PC-3 (cell line): ENCODE measurements at regions not wholly inside any gene's neighbourhood (a gene's known extent, or its start where the extent isn't known, plus 50 kb on each side); places are given as distances from the start of the nearest gene placed in this dataset.

Experiments used
- ATAC-seq: fragments of 200-7000 bp; cut with Tn5 transposase; 2 replicates; pipeline ENCODE4 v1.9.1; 2020; ENCODE audit warnings: mild to moderate bottlenecking, moderate library complexity
- BruUV-seq: library from RNA; stranded (reverse); fragments of 400-500 nt; replicated peaks from 2 replicates; lab custom pipeline; 2021; lab: Mats Ljungman, UMichigan
- CTCF ChIA-PET: fragments of 300-600 bp; sonication (Branson Sonifier 250); formaldehyde crosslinking; loops from one replicate; lab custom pipeline; 2022; ENCODE audit warnings: antibody characterized with exemption; lab: Charles Lee
- POLR2A ChIA-PET: fragments of 300-600 bp; sonication (Branson Sonifier 250); formaldehyde crosslinking; loops from one replicate; lab custom pipeline; 2022; ENCODE audit warnings: antibody characterized with exemption; ENCODE audit not compliant: unreplicated experiment; lab: Charles Lee
- DNase-seq: peaks from one replicate; pipeline ENCODE4 v3.0.0-alpha.2; 2015
- H2AFZ ChIP-seq: fragments of 300-600 bp; sonication (generic); 2 replicates; pipeline ENCODE4 v1.6.0; 2016; ENCODE audit warnings: antibody characterized with exemption, low read length
- H3F3A ChIP-seq: fragments of 300-600 bp; sonication (generic); one replicate; pipeline ENCODE4 v1.6.0; 2017; ENCODE audit warnings: antibody characterized with exemption, low read length, control low read depth, mild to moderate bottlenecking; ENCODE audit not compliant: unreplicated experiment
- H3K27ac ChIP-seq: fragments of 300-600 bp; sonication (generic); 2 replicates; pipeline ENCODE4 v1.5.1; 2016; ENCODE audit warnings: mild to moderate bottlenecking, low read length
- H3K27me3 ChIP-seq: fragments of 300-600 bp; sonication (generic); 2 replicates; pipeline ENCODE4 v1.6.1; 2016; ENCODE audit warnings: low read length, mixed read lengths
- H3K36me3 ChIP-seq: fragments of 300-600 bp; sonication (generic); 2 replicates; pipeline ENCODE4 v1.6.1; 2016; ENCODE audit warnings: low read depth, mixed run types, low read length, mixed read lengths
- H3K4me1 ChIP-seq: fragments of 300-600 bp; sonication (generic); 2 replicates; pipeline ENCODE4 v1.5.1; 2016; ENCODE audit warnings: low read length; ENCODE audit not compliant: insufficient read depth
- H3K4me2 ChIP-seq: fragments of 300-600 bp; sonication (generic); 2 replicates; pipeline ENCODE4 v1.6.0; 2016; ENCODE audit warnings: low read length
- H3K4me3 ChIP-seq: fragments of 300-600 bp; sonication (generic); 2 replicates; pipeline ENCODE4 v1.5.1; 2016; ENCODE audit warnings: mild to moderate bottlenecking, low read length, mixed read lengths
- H3K79me2 ChIP-seq: fragments of 300-600 bp; sonication (generic); 2 replicates; pipeline ENCODE4 v1.6.1; 2017; ENCODE audit warnings: low read length, mixed read lengths
- H3K9ac ChIP-seq: fragments of 300-600 bp; sonication (generic); 2 replicates; pipeline ENCODE4 v1.6.0; 2016; ENCODE audit warnings: mild to moderate bottlenecking, low read length
- H3K9me2 ChIP-seq: fragments of 300-600 bp; sonication (generic); replicated peaks from 2 replicates; pipeline ENCODE4 v1.6.1; 2016; ENCODE audit warnings: mixed run types, low read length, mixed read lengths
- H3K9me3 ChIP-seq: fragments of 300-600 bp; sonication (generic); 2 replicates; pipeline ENCODE4 v1.6.1; 2016; ENCODE audit warnings: low read length, mixed read lengths
- H4K20me1 ChIP-seq: fragments of 300-600 bp; sonication (generic); 2 replicates; pipeline ENCODE4 v1.6.1; 2016; ENCODE audit warnings: low read length, mixed read lengths
- EZH2 ChIP-seq: fragments of 300-600 bp; sonication (generic); IDR thresholded peaks from one replicate; pipeline ENCODE4 v1.6.1; 2017; ENCODE audit warnings: antibody characterized with exemption, mild to moderate bottlenecking, low read length; ENCODE audit not compliant: unreplicated experiment
- EZH2phosphoT487 ChIP-seq: fragments of 300-600 bp; sonication (generic); IDR thresholded peaks from 2 replicates; pipeline ENCODE4 v1.6.1; 2018; ENCODE audit warnings: mild to moderate bottlenecking, antibody characterized with exemption, low read length, borderline replicate concordance
- intact Hi-C: fragments of 100-400 bp; cut with micrococcal nuclease; formaldehyde crosslinking; loops from 2 replicates; pipeline ENCODE4 v1.9.0; 2023
- TF ChIP-seq, protein P1 (sequence below): fragments of 300-600 bp; sonication (generic); conservative IDR thresholded peaks from 2 replicates; pipeline ENCODE4 v1.5.1; 2017; ENCODE audit warnings: antibody characterized with exemption, low read depth, mild to moderate bottlenecking, low read length

DNA sequence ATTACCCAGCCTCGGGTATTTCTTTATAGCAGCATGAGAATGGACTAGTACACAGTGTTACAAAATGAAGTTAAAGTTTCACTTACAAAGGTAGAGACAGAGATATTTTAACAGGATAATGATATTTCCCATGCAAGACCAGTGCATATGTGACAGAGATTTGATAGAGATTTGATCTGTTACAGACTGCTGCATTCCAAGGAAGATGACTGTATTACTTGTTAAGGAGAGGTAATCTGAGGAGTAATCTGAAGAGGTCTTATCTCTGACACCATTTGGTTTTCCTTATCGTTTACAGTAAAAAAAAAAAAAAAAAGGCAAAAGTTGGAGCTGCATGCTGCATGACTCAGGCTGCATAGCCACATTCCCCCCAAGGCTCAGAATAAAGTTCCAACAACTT, 289.6 kb downstream of the POM121L12 start:
- H3K36me3 ChIP-seq = no peaks in the 10 kb centered on the region
- no peak overlapping the region for H3K9ac ChIP-seq
- ChIA-PET POLR2A (no interaction called here), CTCF (no interaction called here)
- H3K9me2 ChIP-seq = no peaks in the 10 kb centered on the region
- H3K79me2 ChIP-seq = no peaks in the 10 kb centered on the region
- BruUV-seq = no TSS peak
- no peaks in the 10 kb centered on the region for H4K20me1 ChIP-seq
- H3K4me3 ChIP-seq = no peak overlapping the region
- no peak overlapping the region for H2AFZ ChIP-seq
- no peaks in the 10 kb centered on the region for H3K4me1 ChIP-seq
- no peaks in the 10 kb centered on the region for H3K9me3 ChIP-seq
- no peak overlapping the region for H3K4me2 ChIP-seq
- intact Hi-C loops = no loop called here
- no peaks in the 10 kb centered on the region for H3F3A ChIP-seq
- no peak for TF ChIP-seq EZH2phosphoT487
- no peak for TF ChIP-seq EZH2
- TF ChIP-seq, protein P1, sequence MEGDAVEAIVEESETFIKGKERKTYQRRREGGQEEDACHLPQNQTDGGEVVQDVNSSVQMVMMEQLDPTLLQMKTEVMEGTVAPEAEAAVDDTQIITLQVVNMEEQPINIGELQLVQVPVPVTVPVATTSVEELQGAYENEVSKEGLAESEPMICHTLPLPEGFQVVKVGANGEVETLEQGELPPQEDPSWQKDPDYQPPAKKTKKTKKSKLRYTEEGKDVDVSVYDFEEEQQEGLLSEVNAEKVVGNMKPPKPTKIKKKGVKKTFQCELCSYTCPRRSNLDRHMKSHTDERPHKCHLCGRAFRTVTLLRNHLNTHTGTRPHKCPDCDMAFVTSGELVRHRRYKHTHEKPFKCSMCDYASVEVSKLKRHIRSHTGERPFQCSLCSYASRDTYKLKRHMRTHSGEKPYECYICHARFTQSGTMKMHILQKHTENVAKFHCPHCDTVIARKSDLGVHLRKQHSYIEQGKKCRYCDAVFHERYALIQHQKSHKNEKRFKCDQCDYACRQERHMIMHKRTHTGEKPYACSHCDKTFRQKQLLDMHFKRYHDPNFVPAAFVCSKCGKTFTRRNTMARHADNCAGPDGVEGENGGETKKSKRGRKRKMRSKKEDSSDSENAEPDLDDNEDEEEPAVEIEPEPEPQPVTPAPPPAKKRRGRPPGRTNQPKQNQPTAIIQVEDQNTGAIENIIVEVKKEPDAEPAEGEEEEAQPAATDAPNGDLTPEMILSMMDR = no peak
- H3K27ac ChIP-seq = no peak overlapping the region
- H3K27me3 ChIP-seq = no peaks in the 10 kb centered on the region
- ATAC-seq = no peak
- DNase-seq = no peak

DNA sequence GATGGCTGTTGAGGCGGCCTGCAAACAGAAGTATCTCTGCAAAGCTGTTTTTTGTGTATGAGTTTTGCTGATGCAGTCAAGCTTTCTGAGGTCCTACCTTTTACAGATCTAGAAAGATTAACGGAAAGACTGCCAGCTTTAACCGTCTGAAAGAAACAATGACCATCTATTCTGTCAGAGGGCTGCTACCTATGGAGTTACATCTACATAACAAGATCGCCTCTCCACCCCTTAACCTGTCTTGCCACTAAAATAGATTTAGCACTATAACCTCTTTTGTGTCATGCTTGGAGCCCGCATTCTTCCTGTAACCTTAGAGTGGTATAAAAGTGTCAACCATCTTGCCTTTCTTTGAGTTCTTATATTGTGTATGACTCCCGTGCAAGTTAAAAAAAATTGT, 291.2 kb downstream of the POM121L12 start:
- no peak overlapping the region for H3K9ac ChIP-seq
- no peaks in the 10 kb centered on the region for H3K36me3 ChIP-seq
- CTCF ChIA-PET = no interaction called here
- POLR2A ChIA-PET = no interaction called here
- no peaks in the 10 kb centered on the region for H3K79me2 ChIP-seq
- no TSS peak for BruUV-seq
- ATAC-seq (no peak), DNase-seq (no peak)
- no peak overlapping the region for H2AFZ ChIP-seq
- 0 out of 2 replicates have a peak, but pooled peaks cover 6% of the 10 kb centered on the region for H3K9me3 ChIP-seq
- no peak overlapping the region for H3K27ac ChIP-seq
- no peaks in the 10 kb centered on the region for H3K9me2 ChIP-seq
- no peaks in the 10 kb centered on the region for H3F3A ChIP-seq
- H4K20me1 ChIP-seq = no peaks in the 10 kb centered on the region
- intact Hi-C loops = no loop called here
- no peaks in the 10 kb centered on the region for H3K4me1 ChIP-seq
- H3K4me2 ChIP-seq = no peak overlapping the region
- TF ChIP-seq, protein P1 = no peak
- TF ChIP-seq EZH2 = no peak
- TF ChIP-seq EZH2phosphoT487 = no peak
- H3K4me3 ChIP-seq = no peak overlapping the region
- no peaks in the 10 kb centered on the region for H3K27me3 ChIP-seq

DNA sequence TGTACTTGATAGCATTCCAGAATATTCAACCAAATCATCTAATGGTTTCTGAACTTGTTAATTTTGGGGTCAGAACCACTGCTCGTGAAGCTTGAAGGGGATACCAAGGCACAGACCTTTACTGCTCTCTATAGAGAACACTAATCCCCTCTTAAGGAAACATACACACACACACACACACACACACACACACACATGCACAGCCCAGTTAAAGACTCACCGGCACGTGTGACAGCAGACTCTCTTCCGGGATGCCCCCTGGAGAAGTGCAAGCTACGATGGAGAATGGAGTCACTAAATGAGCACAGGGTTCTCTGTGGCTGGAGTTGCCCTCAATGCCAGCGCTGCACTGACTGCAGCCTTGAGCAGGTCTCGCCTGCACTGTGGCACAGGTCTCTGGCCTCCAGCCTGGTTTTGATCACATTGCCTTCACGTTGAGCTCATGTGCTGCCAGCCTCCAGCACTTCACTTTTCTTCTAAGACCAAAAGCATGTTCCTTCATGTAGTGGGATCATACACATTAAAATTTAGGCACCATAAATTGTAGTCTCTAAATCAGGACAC, 300.8 kb downstream of the POM121L12 start:
- H3K79me2 ChIP-seq = no peaks in the 10 kb centered on the region
- H3K9me3 ChIP-seq = peaks cover 12% of the 10 kb centered on the region
- no peaks in the 10 kb centered on the region for H3K36me3 ChIP-seq
- CTCF ChIA-PET = no interaction called here
- H4K20me1 ChIP-seq = no peaks in the 10 kb centered on the region
- intact Hi-C loops = no loop called here
- ATAC-seq (no peak), DNase-seq (no peak)
- no peak for TF ChIP-seq EZH2
- no peak for TF ChIP-seq EZH2phosphoT487
- TF ChIP-seq, protein P1 = no peak
- no peaks in the 10 kb centered on the region for H3K9me2 ChIP-seq
- no peaks in the 10 kb centered on the region for H3F3A ChIP-seq
- POLR2A ChIA-PET = no interaction called here
- BruUV-seq = no TSS peak
- H3K27me3 ChIP-seq = no peaks in the 10 kb centered on the region
- no peak overlapping the region for H2AFZ ChIP-seq
- no peak overlapping the region for H3K9ac ChIP-seq
- no peaks in the 10 kb centered on the region for H3K4me1 ChIP-seq
- no peak overlapping the region for H3K4me2 ChIP-seq
- no peak overlapping the region for H3K27ac ChIP-seq
- no peak overlapping the region for H3K4me3 ChIP-seq
